Lower leg skin (tissue), 4 donors: ENCODE measurements at regions not wholly inside any gene's neighbourhood (a gene's known extent, or its start where the extent isn't known, plus 50 kb on each side); places are given as distances from the start of the nearest gene placed in this dataset.

Source experiments
- DNase-seq, 2 donors: peaks; one replicate each; pipeline ENCODE4 v3.0.0-alpha.2; 2019; ENCODE audit warnings: low spot score in 2 of 2
- H3K4me3 ChIP-seq: fragments of 200-600 bp; sonication (generic); 2 replicates; pipeline ENCODE4 v1.5.1; 2017; ENCODE audit warnings: mild to moderate bottlenecking, low read depth; ENCODE audit not compliant: poor library complexity, severe bottlenecking
- CTCF ChIP-seq, 3 donors: fragments of 450-650 bp; IDR thresholded peaks; one replicate each; pipeline ENCODE4 v1.5.1; 2016; ENCODE audit warnings: antibody characterized with exemption in 3 of 3, mild to moderate bottlenecking in 3 of 3, moderate library complexity in 2 of 3
- POLR2A ChIP-seq, 2 donors: fragments of 450-650 bp; IDR thresholded peaks; one replicate each; pipeline ENCODE4 v1.6.1; 2016 to 2017; ENCODE audit warnings: antibody characterized with exemption in 2 of 2, mild to moderate bottlenecking in 1 of 2, moderate library complexity in 1 of 2
- WGBS, 2 donors: methylation state at CpG; one replicate each; pipeline ENCODE4 v1.1.5; 2018; 5-methylcytosine and 5-hydroxymethylcytosine counted together
- intact Hi-C: fragments of 100-400 bp; cut with DNase I; formaldehyde crosslinking; loops from one replicate; pipeline ENCODE4 v1.15.0; 2023; ENCODE audit warnings: low total_unique reads

- DNase-seq = no peak
- no peak for TF ChIP-seq CTCF (IDR thresholded peaks at IDR 0.05)
- no peak for TF ChIP-seq POLR2A (IDR thresholded peaks at IDR 0.05)
- WGBS, 2 donors = 86 to 89% methylated on average over 5 of the region's 5 CpGs
- intact Hi-C loops = no loop called here
- H3K4me3 ChIP-seq = no peak overlapping the region
Measured at GRCh38 chr10:118237930-118238329, 104.2 kb downstream of the FAM204A start.

- no peak overlapping the region for H3K4me3 ChIP-seq
- intact Hi-C loops = no loop called here
- WGBS, 2 donors = 67 to 73% methylated on average over 10 of the region's 10 CpGs
- no peak for DNase-seq
- no peak for TF ChIP-seq POLR2A (IDR thresholded peaks at IDR 0.05)
- no peak for TF ChIP-seq CTCF (IDR thresholded peaks at IDR 0.05)
Measured at GRCh38 chr10:118234683-118235082, 107.4 kb downstream of the FAM204A start.

- WGBS, 2 donors = 37 to 58% methylated on average over 2 of the region's 2 CpGs
- TF ChIP-seq CTCF (IDR thresholded peaks at IDR 0.05) (no peak), POLR2A (IDR thresholded peaks at IDR 0.05) (no peak)
- intact Hi-C loops = no loop called here
- DNase-seq = no peak
- H3K4me3 ChIP-seq = no peak overlapping the region
Measured at GRCh38 chr10:118220346-118220850, 121.7 kb downstream of the FAM204A start.

GRCh38 chr10:118218562-118218961 is 123.6 kb downstream of the FAM204A start:
- TF ChIP-seq POLR2A (IDR thresholded peaks at IDR 0.05) = no peak
- TF ChIP-seq CTCF (IDR thresholded peaks at IDR 0.05) = no peak
- no peak overlapping the region for H3K4me3 ChIP-seq
- WGBS, 2 donors = 83 to 85% methylated on average over 6 of the region's 6 CpGs
- no peak for DNase-seq
- intact Hi-C loops = no loop called here

- H3K4me3 ChIP-seq = no peak overlapping the region
- WGBS, 2 donors = 73 to 76% methylated on average over 3 of the region's 3 CpGs
- intact Hi-C loops = no loop called here
- DNase-seq = no peak
- TF ChIP-seq POLR2A (IDR thresholded peaks at IDR 0.05) (no peak), CTCF (IDR thresholded peaks at IDR 0.05) (no peak)
Measured at GRCh38 chr10:118216571-118217170, 125.5 kb downstream of the FAM204A start.

- intact Hi-C loops = no loop called here
- DNase-seq = no peak
- no peak for TF ChIP-seq POLR2A (IDR thresholded peaks at IDR 0.05)
- TF ChIP-seq CTCF (IDR thresholded peaks at IDR 0.05) = no peak
- WGBS, 2 donors = 63 to 68% methylated on average over 6 of the region's 6 CpGs
- H3K4me3 ChIP-seq = no peak overlapping the region
Measured at GRCh38 chr10:118216020-118216419, 126.1 kb downstream of the FAM204A start.
